GM18873 (cell line): ENCODE measurements at regions not wholly inside any gene's neighbourhood (a gene's known extent, or its start where the extent isn't known, plus 50 kb on each side); places are given as distances from the start of the nearest gene placed in this dataset.
A peak's percentile ranks its signal among the peaks of the same experiment; 100 is the strongest.

Experiments
- ATAC-seq: cut with Tn5 transposase; IDR thresholded peaks from one replicate; pipeline ENCODE4 v1.9.1; 2021; ENCODE audit warnings: mild to moderate bottlenecking, moderate library complexity, moderate number of reproducible peaks; ENCODE audit not compliant: unreplicated experiment, low FRiP score

GRCh38 chr1:60988891-60989290, 93.5 kb upstream of the NFIA start:
- ATAC-seq = no peak

- ATAC-seq = no peak
These were observed 94.5 kb upstream of the NFIA start for GRCh38 chr1:60987904-60988303.

GRCh38 chr1:60984062-60984799, 98.1 kb upstream of the NFIA start:
- ATAC-seq = no peak

GRCh38 chr1:60983701-60984061, 98.7 kb upstream of the NFIA start:
- ATAC-seq = no peak

GRCh38 chr1:60982539-60982938, 99.8 kb upstream of the NFIA start:
- no peak for ATAC-seq

GRCh38 chr1:60981357-60981756, 101.0 kb upstream of the NFIA start:
- ATAC-seq = no peak

GRCh38 chr1:60978421-60979357, 103.7 kb upstream of the NFIA start:
- peak; percentile 47 for ATAC-seq

GRCh38 chr1:60977661-60978060, 104.7 kb upstream of the NFIA start:
- no peak for ATAC-seq

GRCh38 chr1:60974524-60975372, 107.6 kb upstream of the NFIA start:
- ATAC-seq = no peak

GRCh38 chr1:60973668-60974067, 108.7 kb upstream of the NFIA start:
- no peak for ATAC-seq

- no peak for ATAC-seq
These were observed 109.5 kb upstream of the NFIA start for GRCh38 chr1:60972841-60973364.

- ATAC-seq = no peak
These were observed 111.0 kb upstream of the NFIA start for GRCh38 chr1:60971330-60971729.

GRCh38 chr1:60969971-60970509, 112.3 kb upstream of the NFIA start:
- ATAC-seq = no peak

- no peak for ATAC-seq
These were observed 117.0 kb upstream of the NFIA start for GRCh38 chr1:60965280-60965854.

- ATAC-seq = no peak
These were observed 119.0 kb upstream of the NFIA start for GRCh38 chr1:60963167-60963940.

- ATAC-seq = no peak
These were observed 121.4 kb upstream of the NFIA start for GRCh38 chr1:60960891-60961461.

- no peak for ATAC-seq
These were observed 122.7 kb upstream of the NFIA start for GRCh38 chr1:60959701-60960100.

GRCh38 chr1:60958001-60958400, 124.4 kb upstream of the NFIA start:
- no peak for ATAC-seq

GRCh38 chr1:60956520-60956919, 125.8 kb upstream of the NFIA start:
- no peak for ATAC-seq
